Gastrocnemius medialis (tissue), 4 donors: ENCODE measurements at regions not wholly inside any gene's neighbourhood (a gene's known extent, or its start where the extent isn't known, plus 50 kb on each side); places are given as distances from the start of the nearest gene placed in this dataset.

Experiments used
- POLR2A ChIP-seq, 2 donors: fragments of 450-650 bp; IDR thresholded peaks; one replicate each; pipeline ENCODE4 v1.6.1; 2017; ENCODE audit warnings: antibody characterized with exemption in 2 of 2, mild to moderate bottlenecking in 2 of 2, moderate library complexity in 2 of 2
- TF ChIP-seq, protein P1 (sequence below), 5 experiments: fragments of 450-650 bp in 3 of 5; fragments of 200-600 bp in 2 of 5; sonication (generic) in 2 of 5; IDR thresholded peaks in 4 of 5; conservative IDR thresholded peaks in 1 of 5; 1 replicate in 4 of 5; 2 replicates in 1 of 5; pipeline ENCODE4 v1.5.1; 2016 to 2019; ENCODE audit warnings: antibody characterized with exemption in 5 of 5, mild to moderate bottlenecking in 3 of 5, moderate library complexity in 3 of 5

DNA sequence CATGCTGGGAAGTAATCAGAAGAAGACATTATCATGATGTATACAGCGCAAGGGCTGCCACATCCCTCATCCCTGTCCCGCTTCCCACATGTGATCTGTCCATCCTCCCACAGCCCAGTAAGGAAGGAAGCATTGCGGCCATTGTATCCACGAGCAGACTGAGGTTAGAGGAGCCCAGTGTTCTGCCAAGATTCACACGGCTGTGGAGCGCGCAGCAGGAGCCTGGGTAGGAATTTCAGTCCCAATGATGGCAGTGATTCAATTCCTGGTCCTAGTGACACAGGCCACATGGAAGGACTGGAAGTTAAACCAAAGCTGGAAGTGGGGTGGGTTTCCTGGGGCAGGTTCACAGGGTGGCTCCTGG, 89.2 kb downstream of the RTL6 start:
- no peak for TF ChIP-seq POLR2A (IDR thresholded peaks at IDR 0.05)
- TF ChIP-seq, protein P1, sequence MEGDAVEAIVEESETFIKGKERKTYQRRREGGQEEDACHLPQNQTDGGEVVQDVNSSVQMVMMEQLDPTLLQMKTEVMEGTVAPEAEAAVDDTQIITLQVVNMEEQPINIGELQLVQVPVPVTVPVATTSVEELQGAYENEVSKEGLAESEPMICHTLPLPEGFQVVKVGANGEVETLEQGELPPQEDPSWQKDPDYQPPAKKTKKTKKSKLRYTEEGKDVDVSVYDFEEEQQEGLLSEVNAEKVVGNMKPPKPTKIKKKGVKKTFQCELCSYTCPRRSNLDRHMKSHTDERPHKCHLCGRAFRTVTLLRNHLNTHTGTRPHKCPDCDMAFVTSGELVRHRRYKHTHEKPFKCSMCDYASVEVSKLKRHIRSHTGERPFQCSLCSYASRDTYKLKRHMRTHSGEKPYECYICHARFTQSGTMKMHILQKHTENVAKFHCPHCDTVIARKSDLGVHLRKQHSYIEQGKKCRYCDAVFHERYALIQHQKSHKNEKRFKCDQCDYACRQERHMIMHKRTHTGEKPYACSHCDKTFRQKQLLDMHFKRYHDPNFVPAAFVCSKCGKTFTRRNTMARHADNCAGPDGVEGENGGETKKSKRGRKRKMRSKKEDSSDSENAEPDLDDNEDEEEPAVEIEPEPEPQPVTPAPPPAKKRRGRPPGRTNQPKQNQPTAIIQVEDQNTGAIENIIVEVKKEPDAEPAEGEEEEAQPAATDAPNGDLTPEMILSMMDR (IDR thresholded peaks at IDR 0.05 in 4 of 5, conservative IDR thresholded peaks at IDR 0.05 in 1 of 5): no peak
